GM23338 (cell line): ENCODE measurements at regions not wholly inside any gene's neighbourhood (a gene's known extent, or its start where the extent isn't known, plus 50 kb on each side); places are given as distances from the start of the nearest gene placed in this dataset.

Source experiments
- ATAC-seq: fragments of 200-7000 bp; cut with Tn5 transposase; 3 replicates; pipeline ENCODE4 v1.9.1; 2020
- DNase-seq: peaks from one replicate; pipeline ENCODE4 v3.0.0-alpha.2; 2015; ENCODE audit warnings: low spot score
- H2AFZ ChIP-seq: fragments of 200-600 bp; sonication (generic); 2 replicates; pipeline ENCODE4 v1.8.0; 2016; ENCODE audit warnings: antibody characterized with exemption, mild to moderate bottlenecking, moderate library complexity
- H3F3A ChIP-seq: fragments of 200-600 bp; sonication (generic); replicated peaks from 2 replicates; pipeline ENCODE4 v1.8.0; 2017; ENCODE audit warnings: antibody characterized with exemption, mixed run types, low read depth
- H3K27ac ChIP-seq: fragments of 200-600 bp; sonication (generic); 2 replicates; pipeline ENCODE4 v1.6.1; 2016; ENCODE audit warnings: low read depth
- H3K27me3 ChIP-seq: fragments of 200-600 bp; sonication (generic); 2 replicates; pipeline ENCODE4 v1.8.0; 2016; ENCODE audit warnings: mild to moderate bottlenecking, mixed run types, moderate library complexity; ENCODE audit not compliant: insufficient read depth
- H3K36me3 ChIP-seq: fragments of 200-600 bp; sonication (generic); 2 replicates; pipeline ENCODE4 v1.8.0; 2016; ENCODE audit warnings: mild to moderate bottlenecking; ENCODE audit not compliant: insufficient read depth
- H3K4me1 ChIP-seq: fragments of 200-600 bp; sonication (generic); 2 replicates; pipeline ENCODE4 v1.8.0; 2016; ENCODE audit warnings: mild to moderate bottlenecking, moderate library complexity; ENCODE audit not compliant: insufficient read depth
- H3K4me2 ChIP-seq: fragments of 200-600 bp; sonication (generic); 2 replicates; pipeline ENCODE4 v1.7.1; 2017; ENCODE audit warnings: mixed run types
- H3K4me3 ChIP-seq: fragments of 200-600 bp; sonication (generic); 2 replicates; pipeline ENCODE4 v1.6.1; 2016; ENCODE audit warnings: mixed run types
- H3K79me2 ChIP-seq: fragments of 200-600 bp; sonication (generic); replicated peaks from 2 replicates; pipeline ENCODE4 v1.8.0; 2017; ENCODE audit warnings: mild to moderate bottlenecking; ENCODE audit not compliant: insufficient read depth
- H3K9me2 ChIP-seq: fragments of 200-600 bp; sonication (generic); 2 replicates; pipeline ENCODE4 v1.8.0; 2017; ENCODE audit not compliant: insufficient read depth
- H4K20me1 ChIP-seq: fragments of 200-600 bp; sonication (generic); replicated peaks from 2 replicates; pipeline ENCODE4 v1.8.0; 2017; ENCODE audit warnings: mild to moderate bottlenecking; ENCODE audit not compliant: insufficient read depth
- H3K27ac Mint-ChIP-seq: 2 replicates; pipeline ENCODE4 v1.8.0; 2020; ENCODE audit warnings: inconsistent platforms, mild to moderate bottlenecking, moderate library complexity, mixed read lengths
- H3K27me3 Mint-ChIP-seq: 3 replicates; pipeline ENCODE4 v1.8.0; 2022; ENCODE audit warnings: low read depth, mild to moderate bottlenecking, moderate library complexity, mixed read lengths, inconsistent platforms; ENCODE audit not compliant: insufficient read depth, poor library complexity
- H3K36me3 Mint-ChIP-seq: 3 replicates; pipeline ENCODE4 v1.8.0; 2021; ENCODE audit warnings: low read depth, mild to moderate bottlenecking, inconsistent platforms, moderate library complexity, mixed read lengths
- H3K4me1 Mint-ChIP-seq: 3 replicates; pipeline ENCODE4 v1.8.0; 2020; ENCODE audit warnings: mild to moderate bottlenecking, inconsistent platforms, mixed read lengths
- H3K4me3 Mint-ChIP-seq: 3 replicates; pipeline ENCODE4 v1.8.0; 2021; ENCODE audit warnings: moderate library complexity, mild to moderate bottlenecking, inconsistent platforms, mixed read lengths
- H3K9me3 Mint-ChIP-seq: 3 replicates; pipeline ENCODE4 v1.8.0; 2020; ENCODE audit warnings: moderate library complexity, mild to moderate bottlenecking, inconsistent platforms, mixed read lengths
- CTCF ChIP-seq, 2 experiments: fragments of 200-600 bp in 1 of 2; sonication (generic) in 1 of 2; conservative IDR thresholded peaks; 2 replicates each; pipeline versions ENCODE4 v1.5.1 to v1.6.1; 2016 to 2017; ENCODE audit warnings: antibody characterized with exemption in 2 of 2, low read depth in 2 of 2, mild to moderate bottlenecking in 2 of 2, moderate library complexity in 1 of 2
- ETS1 ChIP-seq: IDR thresholded peaks from 2 replicates; pipeline ENCODE4 v1.6.1; 2016; ENCODE audit warnings: antibody characterized with exemption
- JUNB ChIP-seq: IDR thresholded peaks from one replicate; pipeline ENCODE4 v1.6.1; 2016; ENCODE audit warnings: antibody characterized with exemption; ENCODE audit not compliant: unreplicated experiment
- POLR2AphosphoS5 ChIP-seq: IDR thresholded peaks from 2 replicates; pipeline ENCODE4 v1.6.1; 2016; ENCODE audit warnings: antibody characterized with exemption, low read depth
- REST ChIP-seq: IDR thresholded peaks from one replicate; pipeline ENCODE4 v1.6.1; 2018; ENCODE audit warnings: antibody characterized with exemption; ENCODE audit not compliant: unreplicated experiment
- ZNF114 ChIP-seq: fragments of 250-450 bp; sonication (Bioruptor Pico); IDR thresholded peaks from 2 replicates; pipeline ENCODE4 v1.5.0; 2020; ENCODE audit warnings: mild to moderate bottlenecking, moderate library complexity

GRCh38 chr5:23626961-23627360, 119.6 kb downstream of the PRDM9 start (continued):
- TF ChIP-seq ETS1 = no peak
- no peak for TF ChIP-seq POLR2AphosphoS5
- no peak for TF ChIP-seq CTCF (conservative IDR thresholded peaks at IDR 0.05; ENCODE audit: low read depth in 2 of 2)

- H3F3A ChIP-seq = no peaks in the 10 kb centered on the region
- no peak for DNase-seq
- Mint-ChIP-seq H3K9me3 (no peaks in the 10 kb centered on the region), H3K4me3 (no peak overlapping the region), H3K27me3 (no peaks in the 10 kb centered on the region), H3K36me3 (no peaks in the 10 kb centered on the region), H3K27ac (no peak overlapping the region), H3K4me1 (no peaks in the 10 kb centered on the region)
- no peak for TF ChIP-seq JUNB
- TF ChIP-seq REST = no peak
- no peak for TF ChIP-seq CTCF (conservative IDR thresholded peaks at IDR 0.05; ENCODE audit: low read depth in 2 of 2)
- no peak for TF ChIP-seq ZNF114
- H4K20me1 ChIP-seq = no peaks in the 10 kb centered on the region
- no peaks in the 10 kb centered on the region for H3K36me3 ChIP-seq
- ATAC-seq = no peak
- H3K79me2 ChIP-seq = no peaks in the 10 kb centered on the region
- H3K9me2 ChIP-seq = no peaks in the 10 kb centered on the region
- H2AFZ ChIP-seq = no peak overlapping the region
- no peak overlapping the region for H3K27ac ChIP-seq
- H3K27me3 ChIP-seq = no peaks in the 10 kb centered on the region
- H3K4me3 ChIP-seq = no peak overlapping the region
- H3K4me2 ChIP-seq = no peak overlapping the region
- H3K4me1 ChIP-seq = no peaks in the 10 kb centered on the region
Measured at GRCh38 chr5:23627976-23628375, 120.6 kb downstream of the PRDM9 start.
